HG02884 (cell line): ENCODE measurements at regions not wholly inside any gene's neighbourhood (a gene's known extent, or its start where the extent isn't known, plus 50 kb on each side); places are given as distances from the start of the nearest gene placed in this dataset.
"Not testable (repeated sequence)": the region's sequence is repeated elsewhere in the genome, so short reads cannot be mapped to it uniquely, and the experiment has no call there.

Experiments
- ATAC-seq: cut with Tn5 transposase; IDR thresholded peaks from one replicate; pipeline ENCODE4 v1.9.1; 2021; ENCODE audit warnings: mild to moderate bottlenecking, moderate library complexity; ENCODE audit not compliant: unreplicated experiment

DNA sequence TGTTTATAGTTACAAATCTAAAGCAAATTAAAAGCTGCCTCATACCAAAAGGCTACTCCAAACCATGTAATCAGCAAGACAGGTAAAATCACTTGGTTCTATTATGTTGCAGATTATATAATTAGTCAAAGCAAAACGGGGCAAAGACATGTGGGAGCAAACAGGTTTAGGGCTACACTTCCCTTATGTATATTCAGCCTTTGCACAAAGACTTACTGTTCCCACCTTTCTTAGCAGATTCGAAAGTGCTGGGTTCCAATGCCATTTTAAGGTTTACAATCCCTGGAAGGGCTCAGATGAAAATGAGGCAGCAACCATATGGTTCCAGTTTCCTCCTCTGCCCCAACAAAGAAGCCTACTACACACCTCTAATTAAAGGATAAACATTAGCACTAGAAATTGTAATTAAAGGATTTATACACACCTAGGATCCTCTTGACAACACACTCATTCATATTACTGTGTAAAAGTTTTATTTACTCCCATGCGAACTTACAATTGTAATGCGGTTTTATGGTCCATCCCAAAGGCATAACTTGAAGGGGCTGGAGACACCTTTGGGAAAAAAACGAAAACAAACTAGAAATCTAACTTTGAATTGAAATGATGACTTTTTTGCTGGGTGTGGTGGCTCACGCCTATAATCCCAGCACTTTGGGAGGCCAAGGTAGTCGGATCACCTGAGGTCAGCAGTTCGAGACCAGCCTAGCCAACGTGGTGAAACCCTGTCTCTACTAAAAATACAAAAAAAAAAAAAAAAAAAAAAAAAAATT is 117.3 kb upstream of the PKN2 start:
- ATAC-seq = no peak

GRCh38 chr1:88571506-88571905 is 112.6 kb upstream of the PKN2 start:
- no peak for ATAC-seq

DNA sequence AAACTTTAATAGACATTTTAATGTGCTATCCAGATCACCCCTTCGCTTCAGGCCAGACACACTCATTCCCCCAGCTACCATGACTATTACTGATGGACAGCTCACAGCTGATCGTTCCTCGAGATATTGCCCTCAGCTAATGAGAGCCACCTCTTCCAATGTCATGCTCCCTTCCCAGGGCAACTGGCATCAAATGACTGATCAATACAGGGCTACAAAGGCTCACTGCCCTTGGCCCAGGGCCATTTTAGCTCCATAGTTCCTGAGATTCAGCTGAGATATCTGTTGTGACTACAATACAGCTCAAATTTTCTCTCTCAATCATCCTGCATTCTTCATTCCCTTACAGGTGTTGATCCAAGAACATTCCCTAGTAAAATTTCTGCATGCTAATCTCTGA is 104.5 kb upstream of the PKN2 start:
- ATAC-seq = no peak

- no peak for ATAC-seq
These were observed 102.4 kb upstream of the PKN2 start for GRCh38 chr1:88581703-88582102.

- no peak for ATAC-seq
These were observed 90.7 kb upstream of the PKN2 start for GRCh38 chr1:88593358-88593757.

- no peak for ATAC-seq
These were observed 88.6 kb upstream of the PKN2 start for GRCh38 chr1:88595355-88596002.

- ATAC-seq = not testable (repeated sequence)
These were observed 86.1 kb upstream of the PKN2 start for GRCh38 chr1:88597973-88598372.

- peak; percentile 74 for ATAC-seq
These were observed 75.7 kb upstream of the PKN2 start for GRCh38 chr1:88608139-88608943.

DNA sequence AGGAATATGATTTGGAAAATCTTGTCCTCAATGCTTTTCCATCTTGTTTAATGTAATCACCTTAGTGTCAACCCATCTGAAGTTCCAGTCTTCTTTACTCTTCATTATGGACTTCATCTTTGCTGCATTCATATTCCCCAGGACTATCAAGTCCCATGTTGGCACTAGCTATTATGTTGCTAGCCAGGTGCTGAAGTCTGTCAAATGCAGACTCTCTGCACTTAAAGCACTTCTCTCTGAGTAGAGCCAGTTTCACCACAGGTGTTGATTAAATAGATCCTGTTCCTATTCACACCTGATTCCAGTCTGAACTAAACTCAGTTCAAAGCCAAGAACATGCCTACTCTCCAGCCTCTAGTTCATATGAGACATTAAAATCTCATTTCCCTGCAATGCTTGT is 75.0 kb upstream of the PKN2 start:
- ATAC-seq = no peak

DNA sequence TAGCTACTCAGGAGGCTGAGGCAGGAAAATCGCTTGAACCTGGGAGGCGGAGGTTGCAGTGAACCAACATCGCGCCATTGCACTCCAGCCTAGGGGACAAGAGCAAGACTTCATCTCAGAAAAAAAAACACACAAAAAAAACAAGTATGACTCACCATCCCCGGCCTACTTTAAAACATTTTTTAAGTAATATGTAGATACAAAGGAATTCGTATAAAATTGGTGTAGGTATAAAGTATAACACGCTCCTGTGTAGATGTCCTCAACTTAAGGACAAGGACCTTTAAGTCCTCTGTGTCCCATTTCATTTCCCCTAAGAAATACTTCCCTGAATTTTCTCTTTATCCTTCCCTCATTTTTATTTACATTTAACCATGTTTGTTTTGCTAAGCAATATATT is 73.4 kb upstream of the PKN2 start:
- ATAC-seq = no peak

GRCh38 chr1:88612292-88612691 is 71.8 kb upstream of the PKN2 start:
- ATAC-seq = no peak

DNA sequence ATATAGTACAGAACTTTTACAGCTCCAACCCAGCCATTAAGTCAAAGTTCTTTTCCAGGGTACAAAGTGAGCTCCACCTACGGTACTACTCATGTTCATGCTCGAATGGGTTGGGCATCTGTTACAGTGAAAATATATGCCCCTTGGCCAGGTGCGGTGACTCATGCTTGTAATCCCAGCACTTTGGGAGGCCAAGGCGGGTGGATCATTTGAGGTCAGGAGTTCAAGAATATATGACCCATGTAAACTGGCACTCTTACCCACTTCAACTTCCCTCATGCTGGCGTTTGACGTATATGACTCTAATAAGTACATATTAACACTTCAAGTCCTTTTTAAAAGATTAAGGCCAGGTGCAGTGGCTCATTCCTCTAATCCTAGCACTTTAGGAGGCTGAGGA is 71.3 kb upstream of the PKN2 start:
- no peak for ATAC-seq

GRCh38 chr1:88618331-88618730 is 65.7 kb upstream of the PKN2 start:
- no peak for ATAC-seq

GRCh38 chr1:88623101-88623500 is 61.0 kb upstream of the PKN2 start:
- not testable (repeated sequence) for ATAC-seq
